Astrocyte of the spinal cord (primary cell): ENCODE measurements at regions not wholly inside any gene's neighbourhood (a gene's known extent, or its start where the extent isn't known, plus 50 kb on each side); places are given as distances from the start of the nearest gene placed in this dataset.
A peak's percentile ranks its signal among the peaks of the same experiment; 100 is the strongest.

Source experiments
- DNase-seq: peaks from one replicate; pipeline ENCODE4 v3.0.0; 2011; ENCODE audit warnings: low read depth, low spot score
- H3K4me3 ChIP-seq: 2 replicates; pipeline ENCODE4 v1.5.1; 2011; ENCODE audit warnings: low read depth, mild to moderate bottlenecking, low read length, moderate library complexity
- in situ Hi-C: cut with HindIII; loops from 2 replicates; pipeline ENCODE4 v1.10.0; 2017; ENCODE audit warnings: low sequenced_read_pairs
- TF ChIP-seq, protein P1 (sequence below): IDR thresholded peaks from 2 replicates; pipeline ENCODE4 v1.5.1; 2012; ENCODE audit warnings: low read depth, mild to moderate bottlenecking, low read length, inconsistent platforms

DNA sequence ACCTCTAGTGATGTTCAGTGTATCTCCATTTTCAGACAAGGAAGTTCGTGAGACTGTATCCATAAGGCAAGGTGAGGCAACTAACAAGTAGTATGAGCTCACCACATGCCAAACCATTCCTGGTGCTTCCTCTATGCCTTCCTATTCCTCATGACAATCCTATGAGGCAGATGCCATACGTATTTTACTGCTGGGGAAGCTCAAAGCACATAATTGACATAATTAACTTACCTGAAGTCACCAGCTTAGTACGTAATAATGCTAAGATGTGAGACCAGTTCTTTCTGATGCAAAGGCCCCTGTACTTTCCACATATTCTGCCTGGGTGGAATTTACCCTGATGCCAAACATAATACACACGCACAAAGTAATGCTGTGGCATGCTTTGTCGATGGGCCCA, 83.6 kb upstream of the NFIA start:
- DNase-seq, result no peak
- no peak overlapping the region for H3K4me3 ChIP-seq
- TF ChIP-seq, protein P1, sequence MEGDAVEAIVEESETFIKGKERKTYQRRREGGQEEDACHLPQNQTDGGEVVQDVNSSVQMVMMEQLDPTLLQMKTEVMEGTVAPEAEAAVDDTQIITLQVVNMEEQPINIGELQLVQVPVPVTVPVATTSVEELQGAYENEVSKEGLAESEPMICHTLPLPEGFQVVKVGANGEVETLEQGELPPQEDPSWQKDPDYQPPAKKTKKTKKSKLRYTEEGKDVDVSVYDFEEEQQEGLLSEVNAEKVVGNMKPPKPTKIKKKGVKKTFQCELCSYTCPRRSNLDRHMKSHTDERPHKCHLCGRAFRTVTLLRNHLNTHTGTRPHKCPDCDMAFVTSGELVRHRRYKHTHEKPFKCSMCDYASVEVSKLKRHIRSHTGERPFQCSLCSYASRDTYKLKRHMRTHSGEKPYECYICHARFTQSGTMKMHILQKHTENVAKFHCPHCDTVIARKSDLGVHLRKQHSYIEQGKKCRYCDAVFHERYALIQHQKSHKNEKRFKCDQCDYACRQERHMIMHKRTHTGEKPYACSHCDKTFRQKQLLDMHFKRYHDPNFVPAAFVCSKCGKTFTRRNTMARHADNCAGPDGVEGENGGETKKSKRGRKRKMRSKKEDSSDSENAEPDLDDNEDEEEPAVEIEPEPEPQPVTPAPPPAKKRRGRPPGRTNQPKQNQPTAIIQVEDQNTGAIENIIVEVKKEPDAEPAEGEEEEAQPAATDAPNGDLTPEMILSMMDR, result no peak
- in situ Hi-C loops, result no loop called here

DNA sequence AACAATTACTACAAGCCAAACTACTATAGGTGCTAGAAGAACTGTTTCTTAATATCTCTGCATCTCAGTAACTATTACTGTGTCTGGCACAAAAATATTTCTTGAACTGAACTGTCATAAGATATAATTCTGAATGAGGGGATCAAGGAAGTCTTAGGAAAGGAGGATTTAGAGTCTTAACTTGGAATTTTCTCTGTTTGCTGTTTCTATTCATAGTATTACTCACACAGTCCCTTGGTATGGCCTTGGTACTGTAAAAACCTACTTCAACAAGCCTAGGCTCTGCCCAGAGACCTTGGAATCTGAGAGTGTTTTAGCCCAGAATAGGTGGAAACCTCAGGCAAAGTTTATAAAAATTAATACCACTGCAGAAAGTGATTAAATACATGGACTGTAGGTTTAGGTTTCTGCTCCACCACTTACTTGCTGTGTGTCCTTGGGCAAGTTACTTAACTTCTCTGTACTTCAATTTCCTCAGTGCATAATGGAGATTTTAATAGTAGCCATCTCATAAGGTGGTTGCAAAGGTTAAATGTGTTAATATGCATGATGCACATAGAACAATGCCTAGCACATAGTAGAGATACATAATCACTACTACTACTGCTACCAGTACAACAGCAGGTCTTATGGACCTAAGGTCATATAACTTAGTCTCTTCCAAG, 87.4 kb upstream of the NFIA start:
- in situ Hi-C loops, result no loop called here
- DNase-seq, result no peak
- no peak overlapping the region for H3K4me3 ChIP-seq
- TF ChIP-seq, protein P1, result no peak

DNA sequence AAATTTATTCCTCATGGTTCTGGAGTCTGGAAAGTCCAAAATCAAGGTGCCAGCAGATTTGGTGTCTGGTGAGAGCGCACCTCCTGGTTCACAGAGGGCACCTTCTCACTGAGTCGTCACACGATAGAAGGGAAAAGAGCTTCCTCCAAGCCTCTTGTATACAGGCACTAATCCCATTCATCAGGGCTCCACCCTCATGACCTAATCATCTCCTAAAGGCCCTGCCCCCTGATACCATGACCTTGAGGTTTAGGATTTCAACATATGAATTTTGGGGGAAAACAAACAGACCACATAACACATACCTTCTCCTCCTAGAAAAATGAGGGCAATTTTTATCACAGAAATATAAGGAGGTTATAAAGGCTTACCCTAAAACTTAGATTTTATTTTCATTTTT, 88.0 kb upstream of the NFIA start:
- TF ChIP-seq, protein P1, result no peak
- in situ Hi-C loops, result no loop called here
- H3K4me3 ChIP-seq, result no peak overlapping the region
- DNase-seq, result no peak

DNA sequence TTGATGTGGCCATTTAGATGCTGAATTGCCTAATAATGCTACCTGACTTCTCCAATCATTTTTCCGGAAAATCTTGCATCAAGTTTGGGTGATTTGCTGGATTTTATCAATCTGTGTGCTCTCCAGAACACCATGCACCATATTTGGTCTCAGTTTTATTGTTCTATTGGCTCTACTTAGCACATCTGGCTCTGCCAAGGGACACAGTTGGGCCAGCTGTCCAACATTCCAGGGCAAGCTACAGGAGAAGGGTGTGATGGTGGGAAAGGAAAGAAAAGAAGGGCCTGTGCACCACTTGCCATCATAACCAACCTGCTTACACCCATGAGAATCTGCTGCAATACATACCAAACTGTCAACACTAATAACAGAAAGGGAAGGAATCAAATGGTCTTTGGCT, 90.2 kb upstream of the NFIA start:
- H3K4me3 ChIP-seq, result no peak overlapping the region

DNA sequence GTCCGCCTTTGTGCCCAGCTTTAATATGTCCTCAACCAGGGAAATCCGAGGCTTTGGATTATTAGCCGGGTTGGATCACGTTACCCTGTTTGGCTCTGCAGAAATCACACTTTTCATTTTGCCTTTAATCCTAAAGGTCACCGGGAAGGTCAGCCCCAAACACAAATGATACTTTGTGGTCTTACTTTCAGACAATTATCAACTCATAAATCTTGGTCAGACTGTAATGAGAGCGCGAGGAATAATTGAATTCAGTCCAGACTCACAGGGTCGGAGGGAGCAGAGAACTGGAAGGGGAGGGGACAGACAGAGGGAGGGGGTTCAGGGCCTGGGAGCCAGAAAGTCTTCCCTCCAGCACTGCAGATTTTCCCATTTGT, 91.7 kb upstream of the NFIA start:
- DNase-seq, result no peak
- in situ Hi-C loops, result no loop called here
- TF ChIP-seq, protein P1, result no peak
- H3K4me3 ChIP-seq, result no peak overlapping the region

More for the DNA sequence above, 90.2 kb upstream of the NFIA start:
- in situ Hi-C loops, result no loop called here
- no peak for DNase-seq
- TF ChIP-seq, protein P1, result no peak

DNA sequence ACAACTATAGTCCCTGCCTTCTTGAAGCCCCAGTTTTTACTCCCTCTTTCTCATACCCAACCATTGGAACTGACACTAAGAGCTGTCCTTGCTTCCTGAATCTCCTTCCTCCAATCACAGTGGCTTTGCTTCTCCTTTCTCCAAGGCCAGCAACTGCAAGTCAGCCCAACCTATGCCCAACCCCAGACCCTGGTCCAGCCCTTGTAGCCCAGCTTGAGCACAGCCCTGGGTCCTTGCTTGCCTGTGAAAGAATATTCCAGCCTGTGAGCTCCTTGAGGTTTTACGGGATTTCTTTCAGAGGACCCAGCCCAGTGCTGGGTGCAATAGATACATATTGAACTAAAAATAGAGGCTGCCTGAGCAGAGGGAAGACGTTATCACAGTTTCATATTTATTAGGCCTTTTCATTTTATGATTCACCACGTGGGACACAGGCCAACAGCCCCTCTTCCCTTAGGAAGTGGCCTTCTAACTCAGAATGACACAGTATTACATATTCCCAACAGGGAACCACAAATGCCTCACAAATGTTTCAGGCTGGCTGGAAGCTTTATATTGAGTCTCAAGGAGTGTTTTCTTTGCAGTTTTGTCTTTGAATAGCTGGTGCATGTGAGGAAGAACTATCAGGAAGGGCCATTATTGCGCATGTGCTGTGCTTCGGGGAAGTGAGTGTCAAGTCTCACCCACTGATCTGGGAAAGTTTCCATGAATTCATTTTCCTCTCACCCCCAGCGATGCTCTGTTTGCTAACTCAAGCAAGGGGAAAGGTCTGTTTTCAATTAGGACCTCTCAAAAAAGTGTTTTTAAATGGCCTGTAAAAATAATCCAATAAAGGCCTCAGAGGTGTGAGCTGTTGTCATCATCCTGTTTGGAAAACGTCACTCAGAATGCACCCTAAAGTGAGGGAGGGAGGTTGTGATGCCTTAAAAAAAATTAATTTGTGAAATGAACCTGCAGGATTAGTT, 92.3 kb upstream of the NFIA start:
- no peak overlapping the region for H3K4me3 ChIP-seq
- in situ Hi-C loops, result no loop called here
- DNase-seq, result peak; percentile 94
- TF ChIP-seq, protein P1, result no peak
